GM23248 (cell line): ENCODE measurements at regions not wholly inside any gene's neighbourhood (a gene's known extent, or its start where the extent isn't known, plus 50 kb on each side); places are given as distances from the start of the nearest gene placed in this dataset.

Source experiments
- DNase-seq: peaks from one replicate; pipeline ENCODE4 v3.0.0-alpha.2; 2015
- H2AFZ ChIP-seq: fragments of 200-600 bp; sonication (generic); 2 replicates; pipeline ENCODE4 v1.6.1; 2016; ENCODE audit warnings: antibody characterized with exemption
- H3F3A ChIP-seq: fragments of 200-600 bp; sonication (generic); 2 replicates; pipeline ENCODE4 v1.6.1; 2016; ENCODE audit warnings: mild to moderate bottlenecking, antibody characterized with exemption, mixed run types; ENCODE audit not compliant: insufficient read depth
- H3K27ac ChIP-seq: fragments of 200-600 bp; sonication (generic); 2 replicates; pipeline ENCODE4 v1.5.1; 2016; ENCODE audit warnings: mild to moderate bottlenecking
- H3K27me3 ChIP-seq: fragments of 200-600 bp; sonication (generic); replicated peaks from 2 replicates; pipeline ENCODE4 v1.6.1; 2016; ENCODE audit warnings: mild to moderate bottlenecking; ENCODE audit not compliant: insufficient read depth
- H3K36me3 ChIP-seq: fragments of 200-600 bp; sonication (generic); 2 replicates; pipeline ENCODE4 v1.6.1; 2016; ENCODE audit warnings: low read depth, mild to moderate bottlenecking
- H3K4me1 ChIP-seq: fragments of 200-600 bp; sonication (generic); 2 replicates; pipeline ENCODE4 v1.6.1; 2016; ENCODE audit warnings: mild to moderate bottlenecking; ENCODE audit not compliant: insufficient read depth
- H3K4me2 ChIP-seq: fragments of 200-600 bp; sonication (generic); one replicate; pipeline ENCODE4 v1.6.1; 2016; ENCODE audit warnings: mild to moderate bottlenecking; ENCODE audit not compliant: unreplicated experiment
- H3K4me3 ChIP-seq: fragments of 200-600 bp; sonication (generic); 2 replicates; pipeline ENCODE4 v1.5.1; 2016; ENCODE audit warnings: mild to moderate bottlenecking
- H3K79me2 ChIP-seq: fragments of 200-600 bp; sonication (generic); 2 replicates; pipeline ENCODE4 v1.6.1; 2016; ENCODE audit warnings: mild to moderate bottlenecking; ENCODE audit not compliant: insufficient read depth
- H3K9ac ChIP-seq: fragments of 200-600 bp; sonication (generic); 2 replicates; pipeline ENCODE4 v1.6.1; 2016; ENCODE audit warnings: mild to moderate bottlenecking
- H3K9me2 ChIP-seq: fragments of 200-600 bp; sonication (generic); 2 replicates; pipeline ENCODE4 v1.6.1; 2016; ENCODE audit warnings: mixed run types, mild to moderate bottlenecking, moderate library complexity; ENCODE audit not compliant: insufficient read depth
- H3K9me3 ChIP-seq: fragments of 200-600 bp; sonication (generic); one replicate; pipeline ENCODE4 v1.6.1; 2017; ENCODE audit warnings: low read depth
- H4K20me1 ChIP-seq: fragments of 200-600 bp; sonication (generic); 2 replicates; pipeline ENCODE4 v1.6.0; 2016; ENCODE audit not compliant: insufficient read depth
- EZH2 ChIP-seq: fragments of 200-600 bp; sonication (generic); IDR thresholded peaks from 2 replicates; pipeline ENCODE4 v1.6.1; 2018; ENCODE audit warnings: antibody characterized with exemption, mild to moderate bottlenecking; ENCODE audit not compliant: insufficient read depth, poor library complexity, severe bottlenecking
- EZH2phosphoT487 ChIP-seq: fragments of 200-600 bp; sonication (generic); IDR thresholded peaks from 2 replicates; pipeline ENCODE4 v1.6.1; 2018; ENCODE audit warnings: antibody characterized with exemption, moderate library complexity, mild to moderate bottlenecking, low read depth; ENCODE audit not compliant: insufficient read depth
- WGBS, 2 experiments: methylation state at CpG; one replicate each; pipeline ENCODE4 v1.1.6; 2015 to 2017; ENCODE audit warnings: low lambda C conversion rate in 2 of 2, low coverage in 1 of 2; ENCODE audit errors: missing lambda C conversion rate in 2 of 2; 5-methylcytosine and 5-hydroxymethylcytosine counted together
- in situ Hi-C: fragments of 300-500 bp; cut with MboI; formaldehyde crosslinking; loops from 2 replicates; pipeline ENCODE4 v1.15.0; 2020

GRCh38 chr16:80125677-80126076 is 415.1 kb upstream of the DYNLRB2 start:
- no peak overlapping the region for H3K27ac ChIP-seq
- peaks cover 16% of the 10 kb centered on the region; the same call in 1 of the 2 replicates for H3F3A ChIP-seq
- 27 to 47% methylated on average over 5 of the region's 5 CpGs for WGBS, 2 experiments
- H3K9me2 ChIP-seq, result no peaks in the 10 kb centered on the region
- no peaks in the 10 kb centered on the region for H3K36me3 ChIP-seq
- no peak for TF ChIP-seq EZH2
- TF ChIP-seq EZH2phosphoT487, result no peak
- peak; percentile 16 for DNase-seq
- H3K9me3 ChIP-seq, result no peaks in the 10 kb centered on the region
- H3K4me2 ChIP-seq, result peak overlapping the region; percentile 32
- no peak overlapping the region for H2AFZ ChIP-seq
- no peaks in the 10 kb centered on the region for H4K20me1 ChIP-seq
- H3K4me3 ChIP-seq, result no peak overlapping the region
- H3K4me1 ChIP-seq, result peaks cover 12% of the 10 kb centered on the region
- H3K27me3 ChIP-seq, result no peaks in the 10 kb centered on the region
- H3K9ac ChIP-seq, result no peak overlapping the region
- in situ Hi-C loops, result no loop called here
- H3K79me2 ChIP-seq, result no peaks in the 10 kb centered on the region

- WGBS, 2 experiments, result 22 to 30% methylated on average over 1 of the region's 1 CpG
- in situ Hi-C loops, result no loop called here
- H3K9me3 ChIP-seq, result no peaks in the 10 kb centered on the region
These were observed 417.6 kb upstream of the DYNLRB2 start for GRCh38 chr16:80123189-80123588.

GRCh38 chr16:80122115-80122514 is 418.7 kb upstream of the DYNLRB2 start:
- Histone ChIP-seq H3K27ac (no peak overlapping the region), H3K9ac (no peak overlapping the region), H3K4me3 (no peak overlapping the region), H3K4me2 (no peak overlapping the region), H3K36me3 (no peaks in the 10 kb centered on the region), H4K20me1 (no peaks in the 10 kb centered on the region), H3K27me3 (no peaks in the 10 kb centered on the region), H3K9me3 (no peaks in the 10 kb centered on the region), H3K79me2 (no peaks in the 10 kb centered on the region), H3K4me1 (peaks cover 12% of the 10 kb centered on the region), H3F3A (peaks cover 16% of the 10 kb centered on the region; the same call in 1 of the 2 replicates), H2AFZ (no peak overlapping the region), H3K9me2 (no peaks in the 10 kb centered on the region)
- WGBS, 2 experiments, result 24 to 25% methylated on average over 9 of the region's 9 CpGs
- DNase-seq, result peak; percentile 42
- in situ Hi-C loops, result no loop called here
- TF ChIP-seq EZH2phosphoT487, result no peak
- no peak for TF ChIP-seq EZH2

More at GRCh38 chr16:80123189-80123588, 417.6 kb upstream of the DYNLRB2 start:
- no peak overlapping the region for H3K4me3 ChIP-seq
- peaks cover 12% of the 10 kb centered on the region for H3K4me1 ChIP-seq
- no peaks in the 10 kb centered on the region for H3K79me2 ChIP-seq
- H4K20me1 ChIP-seq, result no peaks in the 10 kb centered on the region
- peak overlapping the region; percentile 7 for H3K4me2 ChIP-seq
- no peaks in the 10 kb centered on the region for H3K27me3 ChIP-seq
- H3K36me3 ChIP-seq, result no peaks in the 10 kb centered on the region
- TF ChIP-seq EZH2, result no peak
- TF ChIP-seq EZH2phosphoT487, result no peak
- H3K27ac ChIP-seq, result no peak overlapping the region
- no peaks in the 10 kb centered on the region for H3K9me2 ChIP-seq
- H3K9ac ChIP-seq, result no peak overlapping the region
- peaks cover 16% of the 10 kb centered on the region; the same call in 1 of the 2 replicates for H3F3A ChIP-seq
- no peak overlapping the region for H2AFZ ChIP-seq
- DNase-seq, result peak; percentile 55

- Histone ChIP-seq H2AFZ (no peak overlapping the region), H3K9me2 (no peaks in the 10 kb centered on the region), H3K36me3 (no peaks in the 10 kb centered on the region), H3K27ac (no peak overlapping the region), H3K9me3 (no peaks in the 10 kb centered on the region), H3K4me2 (no peak overlapping the region), H3K4me3 (no peak overlapping the region), H4K20me1 (no peaks in the 10 kb centered on the region), H3F3A (peaks cover 16% of the 10 kb centered on the region; the same call in 1 of the 2 replicates), H3K4me1 (peaks cover 12% of the 10 kb centered on the region), H3K79me2 (no peaks in the 10 kb centered on the region), H3K27me3 (no peaks in the 10 kb centered on the region), H3K9ac (no peak overlapping the region)
- DNase-seq, result no peak
- in situ Hi-C loops, result no loop called here
- TF ChIP-seq EZH2phosphoT487, result no peak
- 38 to 43% methylated on average over 3 of the region's 3 CpGs for WGBS, 2 experiments
These were observed 419.3 kb upstream of the DYNLRB2 start for GRCh38 chr16:80121522-80121909.

- no peaks in the 10 kb centered on the region for H3K9me2 ChIP-seq
- H3K36me3 ChIP-seq, result no peaks in the 10 kb centered on the region
- no peak for DNase-seq
- in situ Hi-C loops, result no loop called here
- H3K4me1 ChIP-seq, result peaks cover 12% of the 10 kb centered on the region
- TF ChIP-seq EZH2 (no peak), EZH2phosphoT487 (no peak)
- H3K4me2 ChIP-seq, result no peak overlapping the region
- no peak overlapping the region for H3K4me3 ChIP-seq
- no peak overlapping the region for H3K27ac ChIP-seq
- no peaks in the 10 kb centered on the region for H3K27me3 ChIP-seq
- H2AFZ ChIP-seq, result no peak overlapping the region
- 71 to 73% methylated on average over 3 of the region's 3 CpGs for WGBS, 2 experiments
- peaks cover 16% of the 10 kb centered on the region; the same call in 1 of the 2 replicates for H3F3A ChIP-seq
- no peaks in the 10 kb centered on the region for H3K9me3 ChIP-seq
- no peaks in the 10 kb centered on the region for H4K20me1 ChIP-seq
- H3K79me2 ChIP-seq, result no peaks in the 10 kb centered on the region
- no peak overlapping the region for H3K9ac ChIP-seq
These were observed 419.8 kb upstream of the DYNLRB2 start for GRCh38 chr16:80120899-80121521.
